ENCODE measurements at regions not wholly inside any gene's neighbourhood (a gene's known extent, or its start where the extent isn't known, plus 50 kb on each side); places are given as distances from the start of the nearest gene placed in this dataset.

- TF ChIP-seq CTCF (conservative IDR thresholded peaks at IDR 0.05) (no peak), ZFX (IDR thresholded peaks at IDR 0.05) (no peak)
These were observed 92.9 kb upstream of the MC3R start for GRCh38 chr20:56155625-56156024.
